ENCODE measurements at regions not wholly inside any gene's neighbourhood (a gene's known extent, or its start where the extent isn't known, plus 50 kb on each side); places are given as distances from the start of the nearest gene placed in this dataset.

DNA sequence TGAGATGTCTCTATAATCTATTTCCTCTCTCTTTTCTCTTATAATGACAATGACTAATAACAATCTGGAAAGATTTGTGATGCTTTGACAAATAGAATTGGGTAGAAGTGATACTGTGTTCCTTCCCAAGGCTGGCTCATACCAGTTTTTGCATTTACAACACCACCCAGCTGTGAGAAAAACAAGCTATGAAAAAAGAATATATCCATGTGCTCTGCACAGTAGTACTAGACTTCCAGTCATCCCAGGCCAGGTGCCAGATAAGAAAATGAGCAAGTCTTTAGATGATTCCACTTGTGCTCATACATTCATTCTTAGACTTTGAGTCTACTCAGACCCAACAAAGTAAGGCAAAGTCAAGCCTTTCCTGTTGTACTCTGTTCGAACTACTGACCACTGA, 350.2 kb upstream of the POU1F1 start:
- H3K4me1 ChIP-seq (ENCODE audit: control insufficient read depth, extremely low read depth, insufficient read depth, low read length): no peaks in the 10 kb centered on the region
- H3K79me2 ChIP-seq (ENCODE audit: control insufficient read depth, insufficient read depth, low read length): no peaks in the 10 kb centered on the region
- H3K4me3 ChIP-seq (replicated peaks in 1 of 3; ENCODE audit: insufficient read depth in 1 of 3, low read depth in 1 of 3, low read length in 3 of 3): no peak overlapping the region
- no peaks in the 10 kb centered on the region for H3K36me3 ChIP-seq (ENCODE audit: control insufficient read depth in 2 of 2, extremely low read depth in 1 of 2, insufficient read depth in 2 of 2, low read length in 2 of 2)
- no TSS peak for BruUV-seq (replicated peaks)
- no peaks in the 10 kb centered on the region for H3K9me1 ChIP-seq (replicated peaks; ENCODE audit: control insufficient read depth, extremely low read depth, insufficient read depth, low read length)
- H3K9me3 ChIP-seq (replicated peaks; ENCODE audit: control insufficient read depth, insufficient read depth, low read length): no peaks in the 10 kb centered on the region
- DNase-seq (ENCODE audit: low read depth, low spot score) (no peak), FAIRE-seq (no peak)
- intact Hi-C loops (cut with micrococcal nuclease): no loop called here
- ChIA-PET POLR2A (no interaction called here), CTCF (no interaction called here)
- no peak overlapping the region for H3K27ac ChIP-seq (ENCODE audit: insufficient read depth, low read depth, low read length)
- H3K4me2 ChIP-seq (ENCODE audit: insufficient read depth, low read length): no peak overlapping the region
- TF ChIP-seq GATA2 (IDR thresholded peaks at IDR 0.05; ENCODE audit: insufficient read depth, insufficient read length, low read depth, low read length): no peak
- TF ChIP-seq JUN (IDR thresholded peaks at IDR 0.05; ENCODE audit: borderline replicate concordance, insufficient read depth, insufficient read length, low read depth): no peak
- TF ChIP-seq POLR2A (IDR thresholded peaks at IDR 0.05; ENCODE audit: low read depth, low read length): no peak
- no peak for TF ChIP-seq POLR2AphosphoS5 (IDR thresholded peaks at IDR 0.05; ENCODE audit: insufficient read depth, low read depth, low read length)
- no peak for TF ChIP-seq MYC (IDR thresholded peaks at IDR 0.05; ENCODE audit: low read depth, low read length)
- TF ChIP-seq, protein P1, sequence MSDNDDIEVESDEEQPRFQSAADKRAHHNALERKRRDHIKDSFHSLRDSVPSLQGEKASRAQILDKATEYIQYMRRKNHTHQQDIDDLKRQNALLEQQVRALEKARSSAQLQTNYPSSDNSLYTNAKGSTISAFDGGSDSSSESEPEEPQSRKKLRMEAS (IDR thresholded peaks at IDR 0.05; ENCODE audit: insufficient read depth, insufficient read length): no peak
- H3K9ac ChIP-seq (replicated peaks; ENCODE audit: extremely low read depth, insufficient read depth, low read length): no peak overlapping the region
- dilution Hi-C loops (cut with MboI; ENCODE audit: extremely low pct_ligation_motif_present, low sequenced_read_pairs): no loop called here
- no peaks in the 10 kb centered on the region for H3K27me3 ChIP-seq (ENCODE audit: control insufficient read depth in 2 of 2, insufficient read depth in 2 of 2, low read length in 2 of 2)
- H2AFZ ChIP-seq (ENCODE audit: low read depth, low read length): no peak overlapping the region
- H4K20me1 ChIP-seq (replicated peaks; ENCODE audit: control insufficient read depth, extremely low read depth, insufficient read depth, low read length): no peaks in the 10 kb centered on the region

DNA sequence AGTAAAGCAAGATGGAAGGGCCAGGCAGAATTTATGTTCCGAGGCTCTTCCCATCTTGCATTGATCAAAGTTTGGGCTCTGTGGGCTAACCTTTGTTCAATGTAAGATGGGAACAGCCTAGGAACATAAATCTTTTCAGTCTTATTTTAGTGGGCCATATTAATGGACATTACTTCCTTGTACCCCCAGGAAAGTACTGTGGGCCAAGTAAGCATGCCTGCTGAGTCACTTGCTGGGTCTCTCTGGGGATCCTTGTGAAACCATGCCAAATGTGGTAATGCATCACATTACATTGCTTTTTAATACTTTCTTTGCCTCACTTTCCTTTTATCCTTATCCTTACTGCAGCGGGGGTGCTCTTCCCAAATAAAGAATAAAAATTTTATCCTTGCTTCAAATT, 349.5 kb upstream of the POU1F1 start:
- TF ChIP-seq MYC (IDR thresholded peaks at IDR 0.05; ENCODE audit: low read depth, low read length) (no peak), FOS (IDR thresholded peaks at IDR 0.05; ENCODE audit: borderline replicate concordance, insufficient read depth, low read length) (no peak), GATA2 (IDR thresholded peaks at IDR 0.05; ENCODE audit: insufficient read depth, insufficient read length, low read depth, low read length) (no peak), EZH2 (IDR thresholded peaks at IDR 0.05; ENCODE audit: borderline replicate concordance, low read depth, low read length, severe bottlenecking) (no peak), POLR2AphosphoS5 (IDR thresholded peaks at IDR 0.05; ENCODE audit: insufficient read depth, low read depth, low read length) (no peak), JUN (IDR thresholded peaks at IDR 0.05; ENCODE audit: borderline replicate concordance, insufficient read depth, insufficient read length, low read depth) (no peak), POLR2A (IDR thresholded peaks at IDR 0.05; ENCODE audit: low read depth, low read length) (no peak)
- TF ChIP-seq, protein P1 (IDR thresholded peaks at IDR 0.05; ENCODE audit: insufficient read depth, insufficient read length): no peak
- TF ChIP-seq, protein P2, sequence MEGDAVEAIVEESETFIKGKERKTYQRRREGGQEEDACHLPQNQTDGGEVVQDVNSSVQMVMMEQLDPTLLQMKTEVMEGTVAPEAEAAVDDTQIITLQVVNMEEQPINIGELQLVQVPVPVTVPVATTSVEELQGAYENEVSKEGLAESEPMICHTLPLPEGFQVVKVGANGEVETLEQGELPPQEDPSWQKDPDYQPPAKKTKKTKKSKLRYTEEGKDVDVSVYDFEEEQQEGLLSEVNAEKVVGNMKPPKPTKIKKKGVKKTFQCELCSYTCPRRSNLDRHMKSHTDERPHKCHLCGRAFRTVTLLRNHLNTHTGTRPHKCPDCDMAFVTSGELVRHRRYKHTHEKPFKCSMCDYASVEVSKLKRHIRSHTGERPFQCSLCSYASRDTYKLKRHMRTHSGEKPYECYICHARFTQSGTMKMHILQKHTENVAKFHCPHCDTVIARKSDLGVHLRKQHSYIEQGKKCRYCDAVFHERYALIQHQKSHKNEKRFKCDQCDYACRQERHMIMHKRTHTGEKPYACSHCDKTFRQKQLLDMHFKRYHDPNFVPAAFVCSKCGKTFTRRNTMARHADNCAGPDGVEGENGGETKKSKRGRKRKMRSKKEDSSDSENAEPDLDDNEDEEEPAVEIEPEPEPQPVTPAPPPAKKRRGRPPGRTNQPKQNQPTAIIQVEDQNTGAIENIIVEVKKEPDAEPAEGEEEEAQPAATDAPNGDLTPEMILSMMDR (IDR thresholded peaks at IDR 0.05; ENCODE audit: extremely low read depth in 1 of 2, insufficient read depth in 1 of 2, low read depth in 1 of 2, low read length in 2 of 2): no peak
- no peak for FAIRE-seq
- no peaks in the 10 kb centered on the region for H3K9me3 ChIP-seq (replicated peaks; ENCODE audit: control insufficient read depth, insufficient read depth, low read length)
- no peak overlapping the region for H3K4me3 ChIP-seq (replicated peaks in 1 of 3; ENCODE audit: insufficient read depth in 1 of 3, low read depth in 1 of 3, low read length in 3 of 3)
- intact Hi-C loops (cut with micrococcal nuclease): no loop called here
- no peak overlapping the region for H2AFZ ChIP-seq (ENCODE audit: low read depth, low read length)
- H3K27me3 ChIP-seq (ENCODE audit: control insufficient read depth in 2 of 2, insufficient read depth in 2 of 2, low read length in 2 of 2): no peaks in the 10 kb centered on the region
- H3K9me1 ChIP-seq (replicated peaks; ENCODE audit: control insufficient read depth, extremely low read depth, insufficient read depth, low read length): no peaks in the 10 kb centered on the region
- DNase-seq (ENCODE audit: low read depth, low spot score): no peak
- no peaks in the 10 kb centered on the region for H3K4me1 ChIP-seq (ENCODE audit: control insufficient read depth, extremely low read depth, insufficient read depth, low read length)
- no peak overlapping the region for H3K4me2 ChIP-seq (ENCODE audit: insufficient read depth, low read length)
- dilution Hi-C loops (cut with MboI; ENCODE audit: extremely low pct_ligation_motif_present, low sequenced_read_pairs): no loop called here
- no peak overlapping the region for H3K27ac ChIP-seq (ENCODE audit: insufficient read depth, low read depth, low read length)
- H3K36me3 ChIP-seq (ENCODE audit: control insufficient read depth in 2 of 2, extremely low read depth in 1 of 2, insufficient read depth in 2 of 2, low read length in 2 of 2): no peaks in the 10 kb centered on the region
- no TSS peak for BruUV-seq (replicated peaks)
- POLR2A ChIA-PET: no interaction called here
- H3K9ac ChIP-seq (replicated peaks; ENCODE audit: extremely low read depth, insufficient read depth, low read length): no peak overlapping the region
- H4K20me1 ChIP-seq (replicated peaks; ENCODE audit: control insufficient read depth, extremely low read depth, insufficient read depth, low read length): no peaks in the 10 kb centered on the region
- no peaks in the 10 kb centered on the region for H3K79me2 ChIP-seq (ENCODE audit: control insufficient read depth, insufficient read depth, low read length)
- CTCF ChIA-PET: no interaction called here
